Neural progenitor cell (in vitro differentiated cells): ENCODE measurements at regions not wholly inside any gene's neighbourhood (a gene's known extent, or its start where the extent isn't known, plus 50 kb on each side); places are given as distances from the start of the nearest gene placed in this dataset.
A peak's percentile ranks its signal among the peaks of the same experiment; 100 is the strongest.

Source experiments
- DNase-seq: peaks from one replicate; pipeline ENCODE4 v3.0.0-alpha.2; 2016; ENCODE audit warnings: low spot score
- H2AFZ ChIP-seq: fragments of 200-600 bp; sonication (generic); replicated peaks from 2 replicates; pipeline ENCODE4 v1.6.1; 2016; ENCODE audit warnings: antibody characterized with exemption
- H3F3A ChIP-seq: fragments of 200-600 bp; sonication (generic); 2 replicates; pipeline ENCODE4 v1.6.1; 2016; ENCODE audit warnings: antibody characterized with exemption, low read depth
- H3K27ac ChIP-seq: fragments of 200-600 bp; sonication (generic); 2 replicates; pipeline ENCODE4 v1.5.1; 2016; ENCODE audit warnings: mild to moderate bottlenecking
- H3K27me3 ChIP-seq: fragments of 200-600 bp; sonication (generic); 2 replicates; pipeline ENCODE4 v1.6.1; 2016; ENCODE audit warnings: mild to moderate bottlenecking, moderate library complexity
- H3K36me3 ChIP-seq: fragments of 200-600 bp; sonication (generic); 2 replicates; pipeline ENCODE4 v1.5.1; 2016
- H3K4me1 ChIP-seq: fragments of 200-600 bp; sonication (generic); 2 replicates; pipeline ENCODE4 v1.6.1; 2016; ENCODE audit warnings: mixed run types
- H3K4me2 ChIP-seq: fragments of 200-600 bp; sonication (generic); 2 replicates; pipeline ENCODE4 v1.6.1; 2016
- H3K4me3 ChIP-seq: fragments of 200-600 bp; sonication (generic); 2 replicates; pipeline ENCODE4 v1.5.1; 2016
- H3K79me2 ChIP-seq: fragments of 200-600 bp; sonication (generic); 2 replicates; pipeline ENCODE4 v1.6.1; 2016; ENCODE audit warnings: low read depth
- H3K9ac ChIP-seq: fragments of 200-600 bp; sonication (generic); 2 replicates; pipeline ENCODE4 v1.6.1; 2016
- H3K9me3 ChIP-seq: fragments of 200-600 bp; sonication (generic); 2 replicates; pipeline ENCODE4 v1.5.1; 2016; ENCODE audit warnings: low read depth
- H4K20me1 ChIP-seq: fragments of 200-600 bp; sonication (generic); 2 replicates; pipeline ENCODE4 v1.6.1; 2016; ENCODE audit warnings: low read depth
- H3K27ac Mint-ChIP-seq: 3 replicates; pipeline ENCODE4 v1.8.0; 2021; ENCODE audit warnings: mixed read lengths
- H3K27me3 Mint-ChIP-seq: 2 replicates; pipeline ENCODE4 v1.8.0; 2022; ENCODE audit warnings: low read depth, mild to moderate bottlenecking, inconsistent platforms, moderate library complexity, mixed read lengths; ENCODE audit not compliant: insufficient read depth
- H3K36me3 Mint-ChIP-seq: 3 replicates; pipeline ENCODE4 v1.8.0; 2021; ENCODE audit warnings: mixed read lengths
- H3K4me1 Mint-ChIP-seq: 3 replicates; pipeline ENCODE4 v1.8.0; 2021; ENCODE audit warnings: mixed read lengths
- H3K4me3 Mint-ChIP-seq: 3 replicates; pipeline ENCODE4 v1.8.0; 2021; ENCODE audit warnings: mild to moderate bottlenecking, moderate library complexity, mixed read lengths
- H3K9me3 Mint-ChIP-seq: 3 replicates; pipeline ENCODE4 v1.8.0; 2020; ENCODE audit warnings: mixed read lengths
- EZH2 ChIP-seq: fragments of 200-600 bp; sonication (generic); IDR thresholded peaks from 2 replicates; pipeline ENCODE4 v1.6.1; 2017; ENCODE audit warnings: antibody characterized with exemption, mild to moderate bottlenecking, moderate library complexity
- EZH2phosphoT487 ChIP-seq: fragments of 200-600 bp; sonication (generic); IDR thresholded peaks from 2 replicates; pipeline ENCODE4 v1.6.1; 2017; ENCODE audit warnings: antibody characterized with exemption
- TF ChIP-seq, protein P1 (sequence below): fragments of 200-600 bp; sonication (generic); IDR thresholded peaks from 2 replicates; pipeline ENCODE4 v1.5.1; 2017; ENCODE audit warnings: antibody characterized with exemption, mild to moderate bottlenecking

- no peaks in the 10 kb centered on the region for H3K36me3 Mint-ChIP-seq
- no peak overlapping the region for H2AFZ ChIP-seq
- TF ChIP-seq, protein P1, sequence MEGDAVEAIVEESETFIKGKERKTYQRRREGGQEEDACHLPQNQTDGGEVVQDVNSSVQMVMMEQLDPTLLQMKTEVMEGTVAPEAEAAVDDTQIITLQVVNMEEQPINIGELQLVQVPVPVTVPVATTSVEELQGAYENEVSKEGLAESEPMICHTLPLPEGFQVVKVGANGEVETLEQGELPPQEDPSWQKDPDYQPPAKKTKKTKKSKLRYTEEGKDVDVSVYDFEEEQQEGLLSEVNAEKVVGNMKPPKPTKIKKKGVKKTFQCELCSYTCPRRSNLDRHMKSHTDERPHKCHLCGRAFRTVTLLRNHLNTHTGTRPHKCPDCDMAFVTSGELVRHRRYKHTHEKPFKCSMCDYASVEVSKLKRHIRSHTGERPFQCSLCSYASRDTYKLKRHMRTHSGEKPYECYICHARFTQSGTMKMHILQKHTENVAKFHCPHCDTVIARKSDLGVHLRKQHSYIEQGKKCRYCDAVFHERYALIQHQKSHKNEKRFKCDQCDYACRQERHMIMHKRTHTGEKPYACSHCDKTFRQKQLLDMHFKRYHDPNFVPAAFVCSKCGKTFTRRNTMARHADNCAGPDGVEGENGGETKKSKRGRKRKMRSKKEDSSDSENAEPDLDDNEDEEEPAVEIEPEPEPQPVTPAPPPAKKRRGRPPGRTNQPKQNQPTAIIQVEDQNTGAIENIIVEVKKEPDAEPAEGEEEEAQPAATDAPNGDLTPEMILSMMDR = no peak
- TF ChIP-seq EZH2phosphoT487 (no peak), EZH2 (no peak)
- no peak overlapping the region for H3K4me2 ChIP-seq
- H4K20me1 ChIP-seq = no peaks in the 10 kb centered on the region
- peaks cover 3% of the 10 kb centered on the region for H3K36me3 ChIP-seq
- H3K4me3 Mint-ChIP-seq = no peak overlapping the region
- H3K4me3 ChIP-seq = no peak overlapping the region
- H3K27me3 Mint-ChIP-seq = no peaks in the 10 kb centered on the region
- no peak overlapping the region for H3K27ac ChIP-seq
- H3F3A ChIP-seq = no peaks in the 10 kb centered on the region
- no peaks in the 10 kb centered on the region for H3K27me3 ChIP-seq
- no peaks in the 10 kb centered on the region for H3K79me2 ChIP-seq
- H3K4me1 Mint-ChIP-seq = no peaks in the 10 kb centered on the region
- no peaks in the 10 kb centered on the region for H3K9me3 ChIP-seq
- H3K9me3 Mint-ChIP-seq = peaks cover 3% of the 10 kb centered on the region
- H3K9ac ChIP-seq = no peak overlapping the region
- no peak for DNase-seq
- no peaks in the 10 kb centered on the region for H3K4me1 ChIP-seq
- H3K27ac Mint-ChIP-seq = no peak overlapping the region
Measured at GRCh38 chr2:81513328-81513727, 1208.8 kb upstream of the LRRTM1 start.

GRCh38 chr2:81505586-81505985, 1201.0 kb upstream of the LRRTM1 start:
- Mint-ChIP-seq H3K27ac (no peak overlapping the region), H3K4me1 (no peaks in the 10 kb centered on the region), H3K36me3 (no peaks in the 10 kb centered on the region), H3K27me3 (no peaks in the 10 kb centered on the region), H3K4me3 (no peak overlapping the region), H3K9me3 (no peaks in the 10 kb centered on the region)
- Histone ChIP-seq H3K9me3 (no peaks in the 10 kb centered on the region), H3K79me2 (no peaks in the 10 kb centered on the region), H3K27ac (no peak overlapping the region), H3K4me3 (no peak overlapping the region), H3K4me2 (no peak overlapping the region), H3K36me3 (no peaks in the 10 kb centered on the region), H2AFZ (no peak overlapping the region), H3K4me1 (no peaks in the 10 kb centered on the region), H3F3A (no peaks in the 10 kb centered on the region), H3K27me3 (no peaks in the 10 kb centered on the region), H4K20me1 (no peaks in the 10 kb centered on the region), H3K9ac (no peak overlapping the region)
- no peak for DNase-seq
- TF ChIP-seq, protein P1 = no peak
- no peak for TF ChIP-seq EZH2
- no peak for TF ChIP-seq EZH2phosphoT487

GRCh38 chr2:81495556-81495955, 1191.0 kb upstream of the LRRTM1 start:
- Histone ChIP-seq H3F3A (no peaks in the 10 kb centered on the region), H2AFZ (peak overlapping the region; percentile 5), H3K9ac (no peak overlapping the region), H3K27ac (no peak overlapping the region), H3K9me3 (no peaks in the 10 kb centered on the region), H4K20me1 (no peaks in the 10 kb centered on the region), H3K36me3 (no peaks in the 10 kb centered on the region), H3K4me3 (no peak overlapping the region), H3K4me2 (no peak overlapping the region), H3K27me3 (no peaks in the 10 kb centered on the region), H3K79me2 (no peaks in the 10 kb centered on the region), H3K4me1 (no peaks in the 10 kb centered on the region)
- Mint-ChIP-seq H3K27ac (no peak overlapping the region), H3K36me3 (no peaks in the 10 kb centered on the region), H3K4me1 (no peaks in the 10 kb centered on the region), H3K4me3 (no peak overlapping the region), H3K9me3 (peaks cover 4% of the 10 kb centered on the region), H3K27me3 (no peaks in the 10 kb centered on the region)
- no peak for TF ChIP-seq EZH2
- no peak for TF ChIP-seq EZH2phosphoT487
- TF ChIP-seq, protein P1 = no peak
- DNase-seq = no peak

- DNase-seq = no peak
- H3K27ac Mint-ChIP-seq = no peak overlapping the region
Measured at GRCh38 chr2:81483254-81483653, 1178.7 kb upstream of the LRRTM1 start.

More at GRCh38 chr2:81483254-81483653, 1178.7 kb upstream of the LRRTM1 start:
- Histone ChIP-seq H3F3A (no peaks in the 10 kb centered on the region), H3K27me3 (no peaks in the 10 kb centered on the region), H3K79me2 (no peaks in the 10 kb centered on the region), H3K4me3 (no peak overlapping the region), H3K4me2 (no peak overlapping the region), H3K4me1 (no peaks in the 10 kb centered on the region), H2AFZ (no peak overlapping the region), H3K9ac (no peak overlapping the region), H4K20me1 (no peaks in the 10 kb centered on the region), H3K27ac (no peak overlapping the region), H3K9me3 (no peaks in the 10 kb centered on the region), H3K36me3 (no peaks in the 10 kb centered on the region)
- no peak overlapping the region for H3K4me3 Mint-ChIP-seq
- H3K27me3 Mint-ChIP-seq = peaks cover 5% of the 10 kb centered on the region
- no peaks in the 10 kb centered on the region for H3K4me1 Mint-ChIP-seq
- TF ChIP-seq EZH2phosphoT487 = no peak
- no peak for TF ChIP-seq EZH2
- TF ChIP-seq, protein P1 = no peak
- no peaks in the 10 kb centered on the region for H3K9me3 Mint-ChIP-seq
- H3K36me3 Mint-ChIP-seq = no peaks in the 10 kb centered on the region
